NCI-H226 (cell line): ENCODE measurements at regions not wholly inside any gene's neighbourhood (a gene's known extent, or its start where the extent isn't known, plus 50 kb on each side); places are given as distances from the start of the nearest gene placed in this dataset.

Source experiments
- DNase-seq: peaks from one replicate; pipeline ENCODE4 v3.0.0-alpha.2; 2015

- peak; percentile 2 for DNase-seq
Observed at GRCh38 chr1:219000631-219001030, 173.0 kb upstream of the LYPLAL1 start.

- no peak for DNase-seq
Observed at GRCh38 chr1:219010720-219011119, 163.0 kb upstream of the LYPLAL1 start.

- DNase-seq = no peak
Observed at GRCh38 chr1:219020386-219020785, 153.3 kb upstream of the LYPLAL1 start.

GRCh38 chr1:219020846-219021245, 152.8 kb upstream of the LYPLAL1 start:
- no peak for DNase-seq

- DNase-seq = no peak
Observed at GRCh38 chr1:219027146-219027673, 146.5 kb upstream of the LYPLAL1 start.

GRCh38 chr1:219031809-219032208, 141.9 kb upstream of the LYPLAL1 start:
- no peak for DNase-seq

- no peak for DNase-seq
Observed at GRCh38 chr1:219038398-219038797, 135.3 kb upstream of the LYPLAL1 start.

- no peak for DNase-seq
Observed at GRCh38 chr1:219039017-219039681, 134.5 kb upstream of the LYPLAL1 start.

GRCh38 chr1:219039682-219040154, 134.0 kb upstream of the LYPLAL1 start:
- DNase-seq = peak; percentile 2

GRCh38 chr1:219040291-219040690, 133.4 kb upstream of the LYPLAL1 start:
- DNase-seq = peak; percentile 15

- peak; percentile 51 for DNase-seq
Observed at GRCh38 chr1:219041141-219041540, 132.5 kb upstream of the LYPLAL1 start.

- DNase-seq = peak; percentile 49
Observed at GRCh38 chr1:219041818-219042217, 131.9 kb upstream of the LYPLAL1 start.

GRCh38 chr1:219042769-219043168, 130.9 kb upstream of the LYPLAL1 start:
- no peak for DNase-seq

GRCh38 chr1:219045246-219045645, 128.4 kb upstream of the LYPLAL1 start:
- DNase-seq = no peak

- DNase-seq = no peak
Observed at GRCh38 chr1:219049501-219049900, 124.2 kb upstream of the LYPLAL1 start.

- DNase-seq = no peak
Observed at GRCh38 chr1:219050086-219050821, 123.4 kb upstream of the LYPLAL1 start.

- DNase-seq = no peak
Observed at GRCh38 chr1:219050822-219051125, 122.9 kb upstream of the LYPLAL1 start.

- no peak for DNase-seq
Observed at GRCh38 chr1:219051547-219051946, 122.1 kb upstream of the LYPLAL1 start.

GRCh38 chr1:219058891-219059820, 114.5 kb upstream of the LYPLAL1 start:
- no peak for DNase-seq

- no peak for DNase-seq
Observed at GRCh38 chr1:219060798-219061197, 112.9 kb upstream of the LYPLAL1 start.

- DNase-seq = no peak
Observed at GRCh38 chr1:219062161-219062560, 111.5 kb upstream of the LYPLAL1 start.

GRCh38 chr1:219066098-219066497, 107.6 kb upstream of the LYPLAL1 start:
- DNase-seq = no peak
